DND-41 (cell line): ENCODE measurements at regions not wholly inside any gene's neighbourhood (a gene's known extent, or its start where the extent isn't known, plus 50 kb on each side); places are given as distances from the start of the nearest gene placed in this dataset.

Experiments
- CTCF ChIP-seq: IDR thresholded peaks from 2 replicates; pipeline ENCODE4 v1.5.1; 2012; ENCODE audit warnings: borderline replicate concordance, low read length, moderate library complexity, mild to moderate bottlenecking; ENCODE audit not compliant: poor library complexity, severe bottlenecking; ENCODE audit errors: extremely low read depth
- EZH2 ChIP-seq: IDR thresholded peaks from 3 replicates; pipeline ENCODE4 v1.6.1; 2012; ENCODE audit warnings: borderline replicate concordance, low read depth, mild to moderate bottlenecking, moderate library complexity, low read length, inconsistent platforms; ENCODE audit not compliant: severe bottlenecking

- TF ChIP-seq CTCF (no peak), EZH2 (no peak)
Observed at GRCh38 chr10:130866857-130867256, 444.7 kb downstream of the TCERG1L start.
